ENCODE measurements at regions not wholly inside any gene's neighbourhood (a gene's known extent, or its start where the extent isn't known, plus 50 kb on each side); places are given as distances from the start of the nearest gene placed in this dataset.

DNA sequence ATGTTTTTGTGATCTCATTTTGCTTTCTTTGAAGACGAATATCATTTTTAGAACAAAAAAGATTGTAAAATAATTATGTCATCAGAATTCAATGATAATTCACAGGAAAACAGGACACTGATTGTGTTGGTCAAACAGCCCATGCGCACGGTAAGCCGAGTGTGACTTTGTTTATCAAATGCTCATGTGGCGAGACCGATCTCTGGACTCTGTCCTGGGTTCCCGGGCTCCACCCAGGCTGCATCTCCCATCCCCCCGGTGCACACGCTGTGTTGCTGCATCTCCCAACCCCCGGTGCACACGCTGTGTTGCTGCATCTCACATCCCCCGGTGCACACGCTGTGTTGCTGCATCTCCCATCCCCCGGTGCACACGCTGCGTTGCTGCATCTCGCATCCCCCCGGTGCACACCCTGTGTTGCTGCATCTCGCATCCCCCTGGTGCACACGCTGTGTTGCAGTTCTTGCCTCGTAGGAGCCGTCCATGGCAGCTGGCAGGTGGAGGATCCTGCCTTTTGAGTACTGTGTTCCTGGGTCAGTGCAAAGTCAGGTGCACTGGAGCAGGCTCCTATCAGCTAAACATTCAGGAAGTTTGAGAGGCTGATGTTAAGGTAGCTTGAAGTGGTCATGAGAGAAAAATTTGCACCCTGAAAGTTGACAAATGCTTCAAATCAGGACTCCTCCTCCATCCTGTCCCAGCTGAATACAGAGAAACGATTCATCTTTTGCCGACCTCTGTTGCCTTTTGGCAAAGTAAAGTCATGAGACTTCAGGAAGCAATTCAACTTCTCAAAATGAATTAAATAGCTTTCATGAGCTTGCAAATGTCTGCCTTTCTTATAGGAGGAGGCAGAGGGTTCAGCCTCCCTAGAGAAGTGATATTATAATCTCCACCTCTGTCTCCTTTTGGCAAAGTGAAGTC is 77.1 kb upstream of the FRMD1 start:
- no peak for TF ChIP-seq CTCF (IDR thresholded peaks at IDR 0.05; ENCODE audit: insufficient read depth, low read depth, low read length, missing control alignments)
- H3K4me3 ChIP-seq (ENCODE audit: low read length) = no peak overlapping the region
- no peak for DNase-seq (ENCODE audit: low read depth)

DNA sequence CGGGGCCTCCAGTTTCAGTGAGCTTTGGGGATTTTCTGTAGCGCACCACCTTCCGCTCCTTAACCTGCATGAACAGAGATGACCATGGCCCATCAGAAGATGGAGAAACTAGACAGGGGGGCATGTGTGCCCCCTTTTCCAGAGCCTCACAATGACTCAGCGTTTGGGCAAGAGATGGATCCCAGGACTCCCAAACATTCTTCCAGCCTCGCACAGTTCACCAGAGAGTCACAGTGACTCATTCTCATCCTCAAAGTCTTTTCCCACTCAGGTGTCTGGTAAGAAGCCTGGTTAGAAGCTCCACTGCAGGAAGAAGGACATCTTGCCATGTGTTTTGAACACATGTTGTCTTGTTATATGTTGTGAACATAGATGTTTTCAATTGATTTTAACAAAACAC is 76.2 kb upstream of the FRMD1 start:
- DNase-seq (ENCODE audit: low read depth) = no peak
- H3K4me3 ChIP-seq (ENCODE audit: low read length) = no peak overlapping the region
- TF ChIP-seq CTCF (IDR thresholded peaks at IDR 0.05; ENCODE audit: insufficient read depth, low read depth, low read length, missing control alignments) = no peak

DNA sequence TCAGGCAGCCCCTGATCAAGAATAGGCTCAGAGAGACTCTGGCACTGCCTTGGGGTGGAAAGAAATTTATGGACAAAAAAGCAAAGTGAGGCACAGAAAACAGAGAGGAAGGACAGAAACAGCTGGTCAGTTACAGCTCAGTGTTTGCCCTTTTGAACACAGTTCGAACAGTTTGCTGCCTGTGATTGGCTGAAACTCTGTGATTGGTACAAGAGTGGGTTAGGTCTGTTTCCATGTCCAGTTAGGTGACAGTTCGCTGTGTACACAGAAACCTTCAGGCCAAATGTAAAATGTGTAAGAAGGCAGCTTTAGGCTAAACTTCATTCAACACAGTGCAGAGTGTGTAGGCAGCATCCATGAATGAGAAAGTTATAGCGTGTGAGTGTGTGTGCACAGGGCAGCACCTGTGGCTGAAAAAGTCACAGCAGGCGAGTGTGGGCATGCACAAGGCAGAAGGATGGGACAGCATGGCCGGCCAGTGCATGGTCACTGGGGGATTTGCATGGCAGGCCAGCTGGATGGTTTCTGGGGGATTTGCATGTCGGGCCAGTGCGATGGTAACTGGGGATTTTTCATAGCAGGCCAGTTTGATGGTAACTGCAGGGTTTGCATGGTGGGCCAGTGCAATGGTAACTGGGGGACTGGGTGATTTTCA is 75.4 kb upstream of the FRMD1 start:
- no peak for TF ChIP-seq CTCF (IDR thresholded peaks at IDR 0.05; ENCODE audit: insufficient read depth, low read depth, low read length, missing control alignments)
- no peak for DNase-seq (ENCODE audit: low read depth)
- no peak overlapping the region for H3K4me3 ChIP-seq (ENCODE audit: low read length)

DNA sequence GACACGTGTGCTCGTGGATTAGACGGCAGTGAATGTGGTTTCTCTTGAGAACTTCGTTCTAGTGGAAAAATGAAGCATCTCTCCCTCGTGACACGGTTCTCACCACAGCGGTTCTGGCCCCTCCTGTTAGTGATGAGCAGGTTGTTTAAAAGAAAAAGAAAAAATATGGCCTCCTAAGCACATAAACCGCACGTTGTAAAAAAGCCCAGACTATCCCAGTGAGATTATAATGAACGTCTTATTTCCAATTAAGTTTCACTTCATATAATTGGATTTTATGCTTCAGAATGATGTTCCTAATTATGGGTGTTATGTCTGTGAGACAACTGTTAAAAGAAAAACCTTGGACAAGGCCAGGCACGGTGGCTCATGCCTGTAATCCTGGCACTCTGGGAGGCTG is 74.5 kb upstream of the FRMD1 start:
- no peak for DNase-seq (ENCODE audit: low read depth)
- no peak for TF ChIP-seq CTCF (IDR thresholded peaks at IDR 0.05; ENCODE audit: insufficient read depth, low read depth, low read length, missing control alignments)

GRCh38 chr6:168152980-168153379 is 74.0 kb upstream of the FRMD1 start:
- no peak for DNase-seq (ENCODE audit: low read depth)
- TF ChIP-seq CTCF (IDR thresholded peaks at IDR 0.05; ENCODE audit: insufficient read depth, low read depth, low read length, missing control alignments) = no peak
- no peak overlapping the region for H3K4me3 ChIP-seq (ENCODE audit: low read length)

More for the DNA sequence above, 74.5 kb upstream of the FRMD1 start:
- no peak overlapping the region for H3K4me3 ChIP-seq (ENCODE audit: low read length)

DNA sequence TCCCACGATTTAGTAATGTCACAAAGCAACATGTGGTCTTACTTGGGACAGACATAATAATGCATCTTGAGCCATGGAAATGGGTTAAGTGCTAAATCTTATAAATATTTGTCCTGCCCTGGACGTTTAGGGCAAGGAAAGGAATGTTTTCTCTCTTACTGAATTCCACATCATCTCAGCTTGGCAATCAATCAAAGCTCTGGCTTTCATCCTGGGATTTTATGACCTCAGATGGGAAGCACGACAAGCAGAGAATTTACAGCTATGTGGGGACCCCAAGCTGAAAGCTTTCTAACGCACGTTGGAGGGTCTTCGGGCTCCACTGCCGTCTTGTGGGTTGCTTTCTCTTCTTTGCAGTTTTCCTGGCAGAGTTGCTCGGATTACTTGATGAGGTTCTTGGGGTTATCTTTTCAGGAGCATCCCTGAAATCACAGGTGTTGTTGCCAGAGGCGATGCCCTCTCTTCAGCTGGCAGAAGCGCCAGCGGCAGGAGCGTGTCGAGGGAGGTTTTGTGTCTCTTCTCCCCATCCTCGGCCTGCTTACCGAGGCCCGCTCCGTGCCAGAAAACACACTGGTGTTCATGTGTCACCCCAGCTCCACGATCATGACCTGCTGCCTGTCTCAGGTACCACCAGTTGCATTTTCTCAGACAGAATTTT is 73.4 kb upstream of the FRMD1 start:
- TF ChIP-seq CTCF (IDR thresholded peaks at IDR 0.05; ENCODE audit: insufficient read depth, low read depth, low read length, missing control alignments) = no peak
- no peak overlapping the region for H3K4me3 ChIP-seq (ENCODE audit: low read length)

More for the DNA sequence above, 73.4 kb upstream of the FRMD1 start:
- no peak for DNase-seq (ENCODE audit: low read depth)

Data from epithelial cell of esophagus (primary cell).